Pons (tissue), 1 donor: ENCODE measurements at regions not wholly inside any gene's neighbourhood (a gene's known extent, or its start where the extent isn't known, plus 50 kb on each side); places are given as distances from the start of the nearest gene placed in this dataset.

Experiments
- DNase-seq: peaks from one replicate; pipeline ENCODE4 v3.0.0-alpha.2; 2016; ENCODE audit warnings: low spot score

DNA sequence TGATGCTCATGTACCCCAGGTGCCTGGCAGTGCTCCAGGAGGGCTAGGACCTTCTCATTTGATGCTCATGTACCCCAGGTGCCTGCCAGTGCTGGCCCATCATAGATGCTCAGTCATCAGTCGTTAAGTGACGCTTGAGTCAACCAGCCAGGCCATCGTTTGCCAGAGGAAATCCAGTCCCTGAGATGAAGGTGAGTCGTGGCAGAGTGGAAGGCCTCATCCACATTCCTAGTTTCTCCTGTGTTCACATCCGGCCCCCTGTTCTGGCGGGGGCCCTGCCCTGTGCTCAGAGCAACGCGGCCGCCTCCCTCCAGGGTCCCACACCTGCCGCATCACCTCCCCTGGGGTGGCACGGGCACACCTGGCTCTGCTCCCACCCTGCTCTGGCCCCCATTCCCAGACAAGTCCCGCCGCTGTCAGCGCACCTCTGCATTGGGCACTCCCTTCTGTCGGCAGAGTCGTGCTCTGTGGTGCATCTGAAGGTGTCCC lies 279.9 kb downstream of the BRD1 start:
- no peak for DNase-seq

DNA sequence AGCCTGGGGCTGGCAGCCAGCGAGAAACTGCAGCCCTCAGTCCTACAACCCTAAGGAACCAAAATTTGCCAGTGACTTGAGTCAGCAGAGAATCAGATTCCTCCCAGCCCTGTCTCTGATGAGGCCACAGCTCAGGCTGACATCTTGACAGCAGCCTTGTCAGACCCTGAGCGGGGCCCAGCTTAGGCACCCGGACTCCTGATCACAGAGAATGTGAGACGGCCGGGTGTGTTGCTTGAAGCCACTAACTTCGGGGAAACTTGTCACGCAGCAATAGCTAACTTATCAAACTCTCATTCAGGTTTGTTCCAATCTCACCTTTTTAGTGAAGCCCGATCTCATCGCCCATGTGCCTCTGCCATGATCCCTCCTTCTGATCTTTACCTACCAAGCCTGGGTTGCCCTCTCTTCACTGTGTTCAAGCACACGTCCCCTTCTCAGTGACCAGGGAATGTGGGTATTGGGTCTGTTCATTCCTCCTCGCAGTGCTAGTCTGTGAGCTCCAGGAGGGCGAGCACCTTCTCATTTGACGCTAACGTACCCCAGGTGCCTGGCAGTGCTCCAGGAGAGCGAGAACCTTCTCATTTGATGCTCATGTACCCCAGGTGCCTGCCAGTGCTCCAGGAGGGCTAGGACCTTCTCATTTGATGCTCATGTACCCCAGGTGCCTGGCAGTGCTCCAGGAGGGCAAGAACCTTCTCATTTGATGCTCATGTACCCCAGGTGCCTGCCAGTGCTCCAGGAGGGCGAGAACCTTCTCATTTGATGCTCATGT lies 280.7 kb downstream of the BRD1 start:
- no peak for DNase-seq

DNA sequence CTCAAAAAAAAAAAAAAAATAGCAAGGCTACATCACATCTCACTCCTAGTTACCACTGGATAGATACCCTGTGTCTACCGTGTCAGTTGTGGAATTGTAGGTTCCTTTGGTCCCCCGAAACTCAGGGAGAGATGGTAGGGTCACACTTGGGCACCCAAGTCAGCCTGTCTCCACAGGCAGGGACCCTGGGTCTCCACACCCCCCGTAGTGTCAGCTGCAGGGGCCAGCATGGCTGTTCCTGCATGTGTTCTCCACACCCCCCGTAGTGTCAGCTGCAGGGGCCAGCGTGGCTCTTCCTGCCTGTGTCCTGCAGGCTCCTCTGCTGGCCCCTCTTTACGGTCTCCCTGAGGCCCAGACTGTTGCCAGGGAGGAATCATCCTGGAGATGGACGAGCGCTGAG lies 282.1 kb downstream of the BRD1 start:
- no peak for DNase-seq

- no peak for DNase-seq
These were observed 283.4 kb downstream of the BRD1 start for GRCh38 chr22:49544286-49544685.

GRCh38 chr22:49543876-49544275 lies 283.8 kb downstream of the BRD1 start:
- no peak for DNase-seq

DNA sequence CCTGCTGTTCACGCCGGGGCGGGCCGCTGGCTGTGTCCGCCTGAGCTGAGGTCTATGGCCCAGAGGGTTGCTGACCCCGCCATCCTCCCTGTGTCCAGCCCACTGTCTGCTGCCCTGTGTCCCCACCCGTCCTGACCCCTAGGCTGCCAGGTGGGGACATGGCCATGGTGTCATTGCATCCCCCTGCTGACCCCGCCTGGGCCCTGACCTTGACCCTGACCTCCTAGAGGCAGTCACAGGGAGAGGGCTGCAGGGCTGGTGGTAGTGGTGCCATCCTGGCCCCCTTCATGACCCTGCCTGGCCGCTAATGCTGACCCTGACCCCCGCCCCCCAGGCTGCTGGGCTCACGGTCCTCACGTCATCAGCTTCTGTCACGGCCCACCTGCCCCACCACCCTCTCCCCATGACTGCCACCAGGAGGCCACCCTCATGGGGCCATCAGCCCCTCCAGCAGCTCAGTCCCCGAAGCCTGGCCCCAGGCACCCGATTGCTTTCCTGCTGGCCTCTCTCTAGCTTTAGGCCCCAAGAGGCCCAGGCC lies 285.9 kb downstream of the BRD1 start:
- DNase-seq, result no peak

GRCh38 chr22:49540913-49541692 lies 286.6 kb downstream of the BRD1 start:
- DNase-seq, result no peak

GRCh38 chr22:49540084-49540912 lies 287.4 kb downstream of the BRD1 start:
- DNase-seq, result no peak

DNA sequence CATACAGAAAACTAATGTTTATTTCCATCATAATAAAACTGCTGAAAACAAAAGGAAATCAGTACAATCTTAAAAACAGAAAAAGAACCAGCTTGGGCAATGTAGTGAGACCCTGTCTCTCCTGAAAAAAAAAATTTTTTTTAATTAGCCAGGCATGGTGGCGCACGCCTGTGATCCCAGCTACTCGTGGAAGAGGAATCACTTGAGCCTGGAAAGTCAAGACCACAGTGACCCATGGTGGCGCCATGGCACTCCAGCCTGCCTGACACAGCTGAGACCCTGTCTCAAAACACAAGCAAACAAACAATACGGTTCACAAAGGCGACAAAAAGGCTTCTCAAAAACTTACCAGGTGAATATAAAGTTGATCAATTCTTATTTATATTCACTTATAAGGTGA lies 289.7 kb downstream of the BRD1 start:
- no peak for DNase-seq

DNA sequence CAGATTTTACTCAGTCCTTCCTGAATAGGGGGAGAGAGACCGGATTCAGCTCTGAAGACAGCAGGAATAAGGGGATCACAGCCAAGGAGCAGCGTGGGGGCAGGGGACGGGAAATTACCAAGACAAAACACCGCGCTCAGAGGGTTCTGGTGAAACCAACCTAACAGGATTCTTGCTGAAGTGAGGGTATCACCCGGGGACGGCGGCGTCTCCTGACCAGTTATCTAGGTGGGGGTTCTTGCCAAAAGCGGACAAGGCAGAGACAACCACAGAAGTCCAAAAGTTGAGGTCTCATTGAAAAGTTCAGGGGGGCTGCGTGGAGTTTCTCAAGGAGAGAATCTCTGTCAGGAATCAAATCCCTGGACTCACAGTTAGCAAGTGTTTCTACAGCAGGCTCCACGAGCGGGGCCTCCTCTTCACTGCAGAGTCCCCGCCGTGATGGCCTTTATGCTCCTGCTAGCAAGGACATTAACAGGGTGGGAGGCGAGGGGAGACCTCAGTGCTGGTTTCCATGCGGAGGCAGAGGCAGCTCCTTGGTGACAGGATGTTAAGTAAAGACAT lies 291.0 kb downstream of the BRD1 start:
- DNase-seq, result no peak

DNA sequence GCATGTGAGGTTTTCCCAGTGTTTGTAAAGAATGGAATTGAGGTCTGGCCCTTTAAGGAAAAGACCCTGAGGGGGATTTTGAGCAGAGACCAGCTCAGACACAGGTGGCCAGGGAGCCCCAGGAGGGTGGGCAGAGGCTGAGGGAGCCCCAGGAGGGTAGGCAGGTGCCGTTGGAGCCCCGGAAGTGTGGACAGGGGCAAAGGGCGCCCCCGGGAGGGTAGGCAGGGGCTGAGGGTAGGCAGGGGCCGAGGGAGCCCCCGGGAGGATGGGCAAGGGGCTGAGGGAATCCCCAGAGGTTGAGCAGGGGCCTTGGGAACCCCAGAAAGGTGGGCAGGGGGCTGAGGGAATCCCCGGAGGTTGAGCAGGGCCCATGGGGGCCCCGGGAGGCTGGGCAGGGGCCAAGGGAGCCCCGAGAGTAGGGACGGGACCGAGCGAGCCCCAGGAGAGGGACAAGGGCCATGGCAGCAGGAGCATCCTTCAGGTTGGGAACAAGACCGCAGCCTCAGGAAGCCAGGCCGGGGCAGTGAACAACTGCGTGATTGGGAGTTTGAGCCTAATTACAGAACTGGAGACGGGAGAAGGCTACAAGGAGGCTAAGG lies 292.0 kb downstream of the BRD1 start:
- DNase-seq, result no peak

- DNase-seq, result no peak
These were observed 292.5 kb downstream of the BRD1 start for GRCh38 chr22:49535126-49535525.

DNA sequence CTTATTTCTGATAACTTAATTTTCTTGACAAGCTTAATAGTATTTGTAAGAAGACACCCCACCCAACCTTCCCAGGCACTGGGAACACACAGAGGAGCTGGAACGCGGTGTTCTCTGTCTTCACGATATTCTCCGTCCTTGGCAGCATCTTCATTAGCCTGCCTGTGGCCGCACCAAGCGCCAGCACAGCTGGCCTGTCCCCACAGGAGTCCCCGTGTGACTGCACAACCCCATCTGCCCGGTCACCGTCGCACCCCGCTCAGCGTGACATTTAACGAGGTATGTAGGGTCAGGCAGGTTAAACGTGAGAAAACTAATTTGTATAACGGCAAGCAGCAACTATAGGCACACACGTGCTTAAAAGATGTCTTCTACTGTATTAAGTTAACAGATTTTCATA lies 293.3 kb downstream of the BRD1 start:
- no peak for DNase-seq

GRCh38 chr22:49533886-49534285 lies 293.8 kb downstream of the BRD1 start:
- no peak for DNase-seq

DNA sequence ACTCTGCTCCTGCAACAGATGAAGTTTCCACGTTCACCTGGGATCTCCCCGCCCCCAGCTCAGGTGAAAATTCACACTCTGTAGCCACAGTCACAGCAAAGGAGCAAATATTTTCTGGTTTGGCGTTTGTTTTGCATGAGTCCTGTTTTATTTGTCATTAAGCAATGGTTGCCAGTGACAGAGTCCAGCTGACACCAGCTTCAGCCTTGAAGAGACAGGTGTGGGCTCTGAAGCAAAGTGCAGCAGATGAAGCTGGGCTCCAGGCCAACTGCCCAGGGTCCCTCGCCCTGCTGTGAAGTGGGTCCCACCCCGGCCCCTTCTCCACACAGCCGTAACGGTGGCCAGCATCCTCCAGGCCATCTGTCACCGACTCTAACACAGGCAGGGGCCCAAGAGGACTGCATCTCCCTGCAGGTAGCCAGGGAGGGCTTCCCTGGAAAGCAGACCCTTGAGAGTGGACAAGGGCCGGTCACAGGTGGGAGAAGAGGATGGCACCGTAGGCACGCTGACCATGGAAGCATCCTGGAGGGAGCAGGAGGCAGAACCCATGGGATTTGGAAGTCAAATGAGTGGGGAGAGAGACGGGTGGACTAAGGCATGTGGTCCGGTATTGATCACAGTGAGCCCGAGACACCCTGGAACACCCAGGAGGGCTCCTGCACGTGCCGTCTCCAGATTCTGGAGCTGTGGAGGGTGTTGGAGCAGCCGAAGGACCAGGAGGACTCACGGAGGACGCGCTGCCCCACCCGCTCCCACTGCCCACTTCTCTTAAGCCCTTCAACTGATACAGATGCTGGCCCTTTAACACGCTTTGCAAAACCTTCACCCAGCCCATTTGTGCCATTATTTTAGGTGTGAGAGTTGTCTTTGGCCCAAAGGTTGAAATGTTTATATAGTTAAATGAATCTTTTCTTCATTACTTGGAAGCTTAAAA lies 294.5 kb downstream of the BRD1 start:
- no peak for DNase-seq

DNA sequence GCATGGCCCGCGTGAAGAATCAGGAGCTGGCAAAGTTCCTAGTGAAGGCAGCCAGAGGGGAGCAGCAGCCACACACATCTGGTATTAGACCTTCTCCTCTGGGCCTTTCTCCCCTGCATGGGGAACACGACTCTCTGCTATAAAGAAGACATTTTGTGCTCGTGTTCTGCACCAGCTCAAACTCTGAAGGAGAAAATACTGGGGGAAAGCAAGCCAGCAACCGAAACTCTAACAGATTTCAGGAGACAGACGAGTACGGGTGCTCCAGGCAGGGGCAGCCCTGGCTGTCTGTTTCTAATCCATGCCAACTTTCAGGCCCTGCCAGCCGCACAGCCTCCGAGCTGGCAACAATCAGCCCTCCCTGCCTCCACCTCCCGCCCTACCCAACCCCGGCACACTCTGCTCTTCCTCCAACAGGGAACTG lies 296.3 kb downstream of the BRD1 start:
- DNase-seq, result peak; percentile 17

- no peak for DNase-seq
These were observed 296.9 kb downstream of the BRD1 start for GRCh38 chr22:49530671-49531367.

DNA sequence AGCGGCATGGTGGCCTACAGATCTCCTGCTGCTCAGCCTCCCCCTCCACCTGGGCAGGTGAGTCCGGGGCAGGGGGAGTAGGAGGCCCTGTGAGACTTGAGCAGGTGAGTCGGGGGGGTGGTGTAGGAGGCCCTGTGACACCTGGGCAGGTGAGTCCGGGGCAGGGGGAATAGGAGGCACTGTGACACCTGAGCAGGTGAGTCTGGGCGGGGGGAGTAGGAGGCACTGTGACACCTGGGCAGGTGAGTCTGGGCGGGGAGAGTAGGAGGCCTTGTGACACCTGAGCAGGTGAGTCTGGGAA lies 299.3 kb downstream of the BRD1 start:
- no peak for DNase-seq

DNA sequence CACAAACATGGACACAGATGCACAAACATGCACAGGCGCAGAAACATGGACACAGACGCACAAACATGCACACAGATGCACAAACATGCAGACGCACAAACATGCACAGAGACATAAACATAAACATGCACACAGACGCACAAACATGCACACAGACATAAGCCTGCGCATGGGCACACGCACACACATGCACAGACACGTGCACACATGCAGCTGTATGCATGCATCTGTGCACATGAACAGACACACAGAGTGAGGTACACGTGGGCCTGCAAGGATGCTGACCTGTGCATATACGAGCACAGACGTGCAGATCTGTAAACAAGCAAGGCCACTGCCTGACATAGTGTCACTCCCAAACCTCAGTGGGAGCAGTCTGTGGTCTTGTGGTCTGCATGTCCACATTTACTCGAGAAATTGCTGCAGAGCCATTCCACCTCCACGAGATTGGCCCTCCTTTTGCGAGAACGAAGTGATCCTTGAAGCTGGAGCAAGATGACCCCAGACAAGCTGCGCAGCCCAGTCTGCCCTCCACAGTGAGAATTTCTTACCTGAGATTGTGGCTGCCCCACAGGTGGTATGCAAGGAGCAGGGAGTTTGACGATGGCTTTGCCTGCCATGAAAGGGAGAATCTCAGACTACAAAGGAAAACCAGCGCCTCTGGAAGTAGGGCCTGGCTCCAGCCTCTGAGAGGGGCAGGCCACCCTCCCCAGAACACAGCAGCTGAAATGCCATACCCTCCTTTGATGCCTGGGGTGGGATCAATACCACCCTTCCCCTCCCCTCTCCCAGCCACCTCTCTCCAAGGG lies 299.9 kb downstream of the BRD1 start:
- no peak for DNase-seq
